HCT116 (cell line): ENCODE measurements at regions not wholly inside any gene's neighbourhood (a gene's known extent, or its start where the extent isn't known, plus 50 kb on each side); places are given as distances from the start of the nearest gene placed in this dataset.

Experiments
- ATAC-seq: fragments of 200-7000 bp; cut with Tn5 transposase; 2 replicates; pipeline ENCODE4 v1.9.1; 2020; ENCODE audit warnings: mild to moderate bottlenecking, moderate library complexity
- BruUV-seq: library from RNA; stranded (reverse); fragments of 400-500 nt; replicated peaks from 2 replicates; lab custom pipeline; 2021; lab: Mats Ljungman, UMichigan
- CTCF ChIA-PET: fragments of 300-600 bp; sonication (Branson Sonifier 250); formaldehyde crosslinking; loops from one replicate; lab custom pipeline; 2021; ENCODE audit warnings: antibody characterized with exemption; lab: Charles Lee
- POLR2A ChIA-PET: fragments of 300-600, 350-600 bp; sonication (Branson Sonifier 250); formaldehyde crosslinking; loops from one replicate; lab custom pipeline; 2021; ENCODE audit warnings: antibody characterized with exemption; lab: Charles Lee
- RAD21 ChIA-PET, 2 experiments: fragments of 300-600 bp; sonication (Branson Sonifier 250); formaldehyde crosslinking; loops; one replicate each; lab custom pipeline; 2023; ENCODE audit warnings: low total read pairs in 2 of 2; ENCODE audit not compliant: uncharacterized antibody in 2 of 2, unreplicated experiment in 2 of 2, low non-redundant PET in 1 of 2; lab: Charles Lee
- DNase-seq: peaks from one replicate; pipeline ENCODE4 v3.0.0-alpha.2; 2010; ENCODE audit warnings: low read depth, low spot score
- H2AFZ ChIP-seq: fragments of 200-600 bp; shearing (Covaris generic), sonication (generic); 2 replicates; pipeline ENCODE4 v1.6.1; 2017; ENCODE audit warnings: low read depth, mixed run types, mixed read lengths, antibody characterized with exemption, low read length; ENCODE audit not compliant: poor library complexity, severe bottlenecking
- H3K27ac ChIP-seq: 2 replicates; pipeline ENCODE4 v1.5.1; 2012; ENCODE audit warnings: low read depth, low read length
- H3K27me3 ChIP-seq: fragments of 200-600 bp; sonication (generic); 2 replicates; pipeline ENCODE4 v1.6.1; 2016; ENCODE audit warnings: mixed run types, low read length, mixed read lengths; ENCODE audit not compliant: insufficient read depth
- H3K36me3 ChIP-seq, 2 experiments: fragments of 200-500 bp in 1 of 2; fragments of 200-600 bp in 1 of 2; sonication (Bioruptor generic) in 1 of 2; sonication (generic) in 1 of 2; 2 replicates each; pipeline versions ENCODE4 v1.5.1 to v1.6.1; 2014 to 2016; ENCODE audit warnings: low read length in 2 of 2, inconsistent platforms in 1 of 2, mixed read lengths in 1 of 2, mixed run types in 1 of 2; ENCODE audit not compliant: insufficient read depth in 2 of 2, control insufficient read depth in 1 of 2
- H3K4me1 ChIP-seq, 2 experiments: fragments of 200-600 bp in 1 of 2; sonication (generic) in 1 of 2; 2 replicates each; pipeline versions ENCODE4 v1.5.1 to v1.6.1; 2012 to 2017; ENCODE audit warnings: low read length in 2 of 2, inconsistent platforms in 1 of 2, mild to moderate bottlenecking in 1 of 2, mixed read lengths in 1 of 2, mixed run types in 1 of 2, moderate library complexity in 1 of 2; ENCODE audit not compliant: insufficient read depth in 2 of 2, control insufficient read depth in 1 of 2
- H3K4me2 ChIP-seq: fragments of 200-600 bp; sonication (generic); 2 replicates; pipeline ENCODE4 v1.6.1; 2017; ENCODE audit warnings: mixed run types, low read length, mixed read lengths
- H3K4me3 ChIP-seq, 2 experiments: fragments of 200-600 bp in 1 of 2; sonication (generic) in 1 of 2; replicated peaks in 1 of 2; 2 replicates each; pipeline ENCODE4 v1.5.1; 2011 to 2016; ENCODE audit warnings: low read length in 2 of 2, control low read depth in 1 of 2, low read depth in 1 of 2, mild to moderate bottlenecking in 1 of 2, mixed read lengths in 1 of 2, mixed run types in 1 of 2
- H3K79me2 ChIP-seq: fragments of 200-600 bp; sonication (generic); 2 replicates; pipeline ENCODE4 v1.6.1; 2017; ENCODE audit warnings: mild to moderate bottlenecking, mixed run types, low read length, moderate library complexity, mixed read lengths; ENCODE audit not compliant: insufficient read depth
- H3K9ac ChIP-seq: fragments of 200-600 bp; sonication (generic); 2 replicates; pipeline ENCODE4 v1.6.1; 2016; ENCODE audit warnings: low read length, mixed read lengths
- H3K9me2 ChIP-seq: fragments of 200-600 bp; sonication (generic), shearing (Covaris generic); 2 replicates; pipeline ENCODE4 v1.6.1; 2017; ENCODE audit warnings: mixed run types, mild to moderate bottlenecking, moderate library complexity; ENCODE audit not compliant: insufficient read depth
- H3K9me3 ChIP-seq, 2 experiments: fragments of 200-500 bp in 1 of 2; fragments of 200-600 bp in 1 of 2; sonication (Bioruptor generic) in 1 of 2; sonication (generic) in 1 of 2; 2 replicates each; pipeline ENCODE4 v1.6.1; 2014 to 2017; ENCODE audit warnings: low read length in 2 of 2, mixed read lengths in 2 of 2, inconsistent platforms in 1 of 2, low read depth in 1 of 2, mild to moderate bottlenecking in 1 of 2, mixed run types in 1 of 2, moderate library complexity in 1 of 2; ENCODE audit not compliant: control insufficient read depth in 1 of 2, insufficient read depth in 1 of 2
- H4K20me1 ChIP-seq: fragments of 200-600 bp; sonication (generic), shearing (Covaris generic); 2 replicates; pipeline ENCODE4 v1.6.1; 2017; ENCODE audit warnings: mixed run types, mild to moderate bottlenecking, moderate library complexity; ENCODE audit not compliant: insufficient read depth
- CEBPB ChIP-seq: IDR thresholded peaks from 2 replicates; pipeline ENCODE4 v1.6.1; 2012; ENCODE audit warnings: low read depth
- EGR1 ChIP-seq: IDR thresholded peaks from 2 replicates; pipeline ENCODE4 v1.6.1; 2012; ENCODE audit warnings: low read depth
- EZH2phosphoT487 ChIP-seq: fragments of 200-600 bp; IDR thresholded peaks from 2 replicates; pipeline ENCODE4 v1.6.1; 2018; ENCODE audit warnings: antibody characterized with exemption, borderline replicate concordance
- FOSL1 ChIP-seq: IDR thresholded peaks from 2 replicates; pipeline ENCODE4 v1.6.1; 2012; ENCODE audit warnings: low read depth
- POLR2AphosphoS5 ChIP-seq: IDR thresholded peaks from 2 replicates; pipeline ENCODE4 v1.6.1; 2011; ENCODE audit warnings: mild to moderate bottlenecking, low read depth, low read length, moderate library complexity
- RAD21 ChIP-seq: IDR thresholded peaks from 2 replicates; pipeline ENCODE4 v1.6.1; 2012; ENCODE audit warnings: low read depth, mild to moderate bottlenecking
- SP1 ChIP-seq: IDR thresholded peaks from 2 replicates; pipeline ENCODE4 v1.6.1; 2012; ENCODE audit warnings: low read depth
- ZNF274 ChIP-seq: fragments of 200-500 bp; sonication (Bioruptor generic); IDR thresholded peaks from 2 replicates; pipeline ENCODE4 v1.6.1; 2014; ENCODE audit warnings: mild to moderate bottlenecking, low read depth, low read length, inconsistent platforms
- intact Hi-C: fragments of 100-400 bp; cut with micrococcal nuclease; formaldehyde crosslinking; loops from 2 replicates; pipeline ENCODE4 v1.10.0; 2022
- TF ChIP-seq, protein P1 (sequence below): IDR thresholded peaks from 2 replicates; pipeline ENCODE4 v1.6.1; 2012
- TF ChIP-seq, protein P2 (sequence below): IDR thresholded peaks from 2 replicates; pipeline ENCODE4 v1.6.1; 2012
- TF ChIP-seq, protein P3 (sequence below): IDR thresholded peaks from 2 replicates; pipeline ENCODE4 v1.6.1; 2012; ENCODE audit warnings: low read depth
- TF ChIP-seq, protein P4 (sequence below), 3 experiments: fragments of 200-600 bp in 1 of 3; sonication (generic) in 1 of 3; IDR thresholded peaks in 2 of 3; conservative IDR thresholded peaks in 1 of 3; 2 replicates each; pipeline ENCODE4 v1.5.1; 2012 to 2017; ENCODE audit warnings: low read depth in 2 of 3, low read length in 2 of 3, antibody characterized with exemption in 1 of 3, borderline replicate concordance in 1 of 3, control low read depth in 1 of 3, mild to moderate bottlenecking in 1 of 3, mixed read lengths in 1 of 3, mixed run types in 1 of 3, moderate library complexity in 1 of 3; ENCODE audit not compliant: insufficient read depth in 1 of 3

DNA sequence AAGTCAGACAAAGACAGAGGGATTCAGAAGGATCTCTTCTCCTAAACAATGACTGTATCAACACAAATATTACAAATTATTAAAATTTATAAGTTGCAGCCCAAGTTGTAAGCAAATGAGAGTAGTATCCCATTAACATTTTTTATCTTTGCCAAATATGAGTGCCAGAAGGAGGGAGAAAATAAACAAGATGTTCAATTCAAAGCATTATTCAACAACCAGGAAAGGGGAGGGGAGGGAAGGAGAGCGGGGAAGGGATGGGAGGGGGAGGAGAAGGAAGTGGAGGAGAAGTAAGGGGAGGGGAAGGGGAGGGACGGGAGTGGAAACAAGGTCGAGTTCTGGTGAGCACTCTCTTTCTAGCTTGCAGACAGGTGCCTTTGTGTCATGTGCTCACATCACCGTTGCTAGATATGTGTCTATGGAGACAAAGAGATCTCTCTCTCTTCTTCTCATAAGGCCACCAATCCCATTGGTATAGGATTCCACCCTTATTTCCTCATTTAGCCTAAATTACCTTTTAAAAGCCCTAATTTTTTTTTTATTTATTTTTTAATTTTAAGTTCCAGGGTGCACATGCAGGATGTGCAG lies 679.6 kb upstream of the CHAC2 start:
- Histone ChIP-seq H3K27ac (no peak overlapping the region), H3K36me3 (no peaks in the 10 kb centered on the region), H3K9me3 (no peaks in the 10 kb centered on the region), H3K79me2 (no peaks in the 10 kb centered on the region), H4K20me1 (no peaks in the 10 kb centered on the region), H3K9ac (no peak overlapping the region), H3K4me2 (no peak overlapping the region), H3K4me3 (no peak overlapping the region), H3K9me2 (no peaks in the 10 kb centered on the region), H3K27me3 (no peaks in the 10 kb centered on the region), H3K4me1 (peaks cover 0 to 5% of the 10 kb centered on the region in 2 experiments; a peak in 1 of 4 replicates), H2AFZ (no peak overlapping the region)
- ChIA-PET POLR2A (no interaction called here), RAD21 (no interaction called here), CTCF (no interaction called here)
- no TSS peak for BruUV-seq
- DNase-seq: no peak
- intact Hi-C loops: no loop called here
- TF ChIP-seq POLR2AphosphoS5: no peak
- TF ChIP-seq, protein P1, sequence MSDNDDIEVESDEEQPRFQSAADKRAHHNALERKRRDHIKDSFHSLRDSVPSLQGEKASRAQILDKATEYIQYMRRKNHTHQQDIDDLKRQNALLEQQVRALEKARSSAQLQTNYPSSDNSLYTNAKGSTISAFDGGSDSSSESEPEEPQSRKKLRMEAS: no peak
- no peak for TF ChIP-seq RAD21
- no peak for TF ChIP-seq EZH2phosphoT487
- TF ChIP-seq SP1: no peak
- no peak for TF ChIP-seq FOSL1
- TF ChIP-seq, protein P2, sequence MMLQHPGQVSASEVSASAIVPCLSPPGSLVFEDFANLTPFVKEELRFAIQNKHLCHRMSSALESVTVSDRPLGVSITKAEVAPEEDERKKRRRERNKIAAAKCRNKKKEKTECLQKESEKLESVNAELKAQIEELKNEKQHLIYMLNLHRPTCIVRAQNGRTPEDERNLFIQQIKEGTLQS: no peak
- TF ChIP-seq, protein P3, sequence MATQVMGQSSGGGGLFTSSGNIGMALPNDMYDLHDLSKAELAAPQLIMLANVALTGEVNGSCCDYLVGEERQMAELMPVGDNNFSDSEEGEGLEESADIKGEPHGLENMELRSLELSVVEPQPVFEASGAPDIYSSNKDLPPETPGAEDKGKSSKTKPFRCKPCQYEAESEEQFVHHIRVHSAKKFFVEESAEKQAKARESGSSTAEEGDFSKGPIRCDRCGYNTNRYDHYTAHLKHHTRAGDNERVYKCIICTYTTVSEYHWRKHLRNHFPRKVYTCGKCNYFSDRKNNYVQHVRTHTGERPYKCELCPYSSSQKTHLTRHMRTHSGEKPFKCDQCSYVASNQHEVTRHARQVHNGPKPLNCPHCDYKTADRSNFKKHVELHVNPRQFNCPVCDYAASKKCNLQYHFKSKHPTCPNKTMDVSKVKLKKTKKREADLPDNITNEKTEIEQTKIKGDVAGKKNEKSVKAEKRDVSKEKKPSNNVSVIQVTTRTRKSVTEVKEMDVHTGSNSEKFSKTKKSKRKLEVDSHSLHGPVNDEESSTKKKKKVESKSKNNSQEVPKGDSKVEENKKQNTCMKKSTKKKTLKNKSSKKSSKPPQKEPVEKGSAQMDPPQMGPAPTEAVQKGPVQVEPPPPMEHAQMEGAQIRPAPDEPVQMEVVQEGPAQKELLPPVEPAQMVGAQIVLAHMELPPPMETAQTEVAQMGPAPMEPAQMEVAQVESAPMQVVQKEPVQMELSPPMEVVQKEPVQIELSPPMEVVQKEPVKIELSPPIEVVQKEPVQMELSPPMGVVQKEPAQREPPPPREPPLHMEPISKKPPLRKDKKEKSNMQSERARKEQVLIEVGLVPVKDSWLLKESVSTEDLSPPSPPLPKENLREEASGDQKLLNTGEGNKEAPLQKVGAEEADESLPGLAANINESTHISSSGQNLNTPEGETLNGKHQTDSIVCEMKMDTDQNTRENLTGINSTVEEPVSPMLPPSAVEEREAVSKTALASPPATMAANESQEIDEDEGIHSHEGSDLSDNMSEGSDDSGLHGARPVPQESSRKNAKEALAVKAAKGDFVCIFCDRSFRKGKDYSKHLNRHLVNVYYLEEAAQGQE: no peak
- TF ChIP-seq EGR1: no peak
- TF ChIP-seq, protein P4, sequence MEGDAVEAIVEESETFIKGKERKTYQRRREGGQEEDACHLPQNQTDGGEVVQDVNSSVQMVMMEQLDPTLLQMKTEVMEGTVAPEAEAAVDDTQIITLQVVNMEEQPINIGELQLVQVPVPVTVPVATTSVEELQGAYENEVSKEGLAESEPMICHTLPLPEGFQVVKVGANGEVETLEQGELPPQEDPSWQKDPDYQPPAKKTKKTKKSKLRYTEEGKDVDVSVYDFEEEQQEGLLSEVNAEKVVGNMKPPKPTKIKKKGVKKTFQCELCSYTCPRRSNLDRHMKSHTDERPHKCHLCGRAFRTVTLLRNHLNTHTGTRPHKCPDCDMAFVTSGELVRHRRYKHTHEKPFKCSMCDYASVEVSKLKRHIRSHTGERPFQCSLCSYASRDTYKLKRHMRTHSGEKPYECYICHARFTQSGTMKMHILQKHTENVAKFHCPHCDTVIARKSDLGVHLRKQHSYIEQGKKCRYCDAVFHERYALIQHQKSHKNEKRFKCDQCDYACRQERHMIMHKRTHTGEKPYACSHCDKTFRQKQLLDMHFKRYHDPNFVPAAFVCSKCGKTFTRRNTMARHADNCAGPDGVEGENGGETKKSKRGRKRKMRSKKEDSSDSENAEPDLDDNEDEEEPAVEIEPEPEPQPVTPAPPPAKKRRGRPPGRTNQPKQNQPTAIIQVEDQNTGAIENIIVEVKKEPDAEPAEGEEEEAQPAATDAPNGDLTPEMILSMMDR (IDR thresholded peaks at IDR 0.05 in 2 of 3, conservative IDR thresholded peaks at IDR 0.05 in 1 of 3; ENCODE audit: borderline replicate concordance in 1 of 3, insufficient read depth in 1 of 3, low read depth in 2 of 3, low read length in 2 of 3): no peak
- TF ChIP-seq ZNF274: no peak
- no peak for TF ChIP-seq CEBPB
- ATAC-seq: no peak
